ENCODE measurements at regions not wholly inside any gene's neighbourhood (a gene's known extent, or its start where the extent isn't known, plus 50 kb on each side); places are given as distances from the start of the nearest gene placed in this dataset.

DNA sequence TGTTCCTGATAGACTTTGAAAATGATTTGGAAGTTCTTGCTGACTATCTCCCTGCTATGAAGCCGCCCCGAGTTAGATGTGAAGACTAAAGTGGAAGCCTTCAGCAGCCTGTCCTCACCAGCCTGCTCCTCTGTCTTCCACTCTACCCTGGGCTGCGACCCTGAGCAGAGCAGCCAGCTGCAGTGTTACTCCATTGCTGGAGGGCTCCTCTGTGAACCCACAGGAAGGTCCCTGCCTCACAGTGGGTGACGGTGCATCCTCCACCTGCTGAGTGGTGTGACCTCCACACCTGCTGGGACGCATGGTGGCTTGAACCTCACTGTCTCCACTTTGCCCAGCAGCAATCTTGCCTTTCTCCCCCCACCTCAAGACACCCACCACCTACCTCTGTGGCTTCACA lies 116.4 kb downstream of the IRS2 start:
- no peaks in the 10 kb centered on the region for H3K27me3 ChIP-seq
- TF ChIP-seq CTCF (IDR thresholded peaks at IDR 0.05): no peak
- H3K4me3 ChIP-seq: no peak overlapping the region
- no peak for DNase-seq (ENCODE audit: low spot score)
- no peaks in the 10 kb centered on the region for H3K36me3 ChIP-seq
- no peaks in the 10 kb centered on the region for H3K4me1 ChIP-seq
- H3K27ac ChIP-seq: no peak overlapping the region
- no peaks in the 10 kb centered on the region for H3K9me3 ChIP-seq

DNA sequence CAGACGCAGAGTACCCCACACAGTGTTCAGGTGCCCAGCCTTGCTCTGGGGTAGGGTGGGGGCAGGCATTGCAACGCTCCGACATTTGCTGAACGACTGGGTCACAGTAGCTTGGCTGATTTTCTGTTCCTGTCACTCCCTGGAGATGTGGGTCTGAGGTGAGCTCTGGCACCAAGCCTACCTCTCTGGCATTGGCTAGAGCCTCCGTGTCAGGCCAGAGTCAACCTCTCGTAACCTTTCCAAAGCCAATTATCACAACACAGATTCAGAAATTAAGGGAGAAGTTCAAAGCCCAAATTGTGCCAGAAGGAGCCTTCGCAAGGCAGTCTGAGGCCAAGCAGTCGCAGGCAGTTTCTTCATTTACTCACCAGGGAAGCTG lies 117.2 kb downstream of the IRS2 start:
- Histone ChIP-seq H3K9me3 (no peaks in the 10 kb centered on the region), H3K36me3 (no peaks in the 10 kb centered on the region), H3K27ac (no peak overlapping the region), H3K4me3 (no peak overlapping the region), H3K27me3 (no peaks in the 10 kb centered on the region), H3K4me1 (no peaks in the 10 kb centered on the region)
- DNase-seq (ENCODE audit: low spot score): no peak
- no peak for TF ChIP-seq CTCF (IDR thresholded peaks at IDR 0.05)

DNA sequence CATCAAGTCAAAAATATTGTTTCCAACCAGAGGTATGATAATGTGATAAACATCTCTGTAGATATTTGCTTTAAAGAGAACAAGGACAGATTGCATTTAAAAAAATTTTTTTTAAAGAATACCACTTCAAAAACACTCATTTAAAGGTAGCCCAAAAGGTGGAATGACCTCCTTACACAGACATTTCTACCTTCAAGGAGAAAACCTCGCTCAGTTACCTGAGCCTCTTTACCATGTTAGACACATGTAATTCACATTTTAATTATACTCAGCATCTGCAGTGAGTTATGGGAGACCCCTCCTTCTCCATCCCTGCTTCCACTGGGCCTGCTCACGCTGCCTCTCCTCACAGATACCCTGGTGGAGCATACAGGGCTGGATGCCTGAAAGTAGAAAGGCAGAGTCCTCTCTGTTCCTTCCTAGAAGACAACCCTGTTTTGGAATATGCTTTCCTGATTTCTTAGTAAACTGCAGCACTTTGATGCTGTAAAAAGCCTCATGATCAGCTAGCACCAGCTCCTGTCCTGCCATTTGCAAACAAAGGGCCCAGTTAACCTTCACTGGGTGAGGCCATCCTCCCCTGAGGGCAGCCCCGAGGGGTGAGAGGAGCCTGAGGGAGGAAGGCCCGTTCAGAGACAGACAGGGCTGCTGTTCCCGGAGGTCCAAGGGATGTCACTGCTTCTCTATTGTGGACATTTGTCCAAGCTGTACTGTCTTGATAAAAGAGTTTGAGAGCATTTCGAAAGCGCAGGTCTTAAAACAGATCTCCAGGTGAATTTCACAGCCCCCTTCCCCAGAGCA lies 117.8 kb downstream of the IRS2 start:
- H3K27me3 ChIP-seq: no peaks in the 10 kb centered on the region
- H3K4me3 ChIP-seq: no peak overlapping the region
- H3K27ac ChIP-seq: no peak overlapping the region
- no peaks in the 10 kb centered on the region for H3K36me3 ChIP-seq
- no peak for DNase-seq (ENCODE audit: low spot score)
- no peaks in the 10 kb centered on the region for H3K9me3 ChIP-seq
- H3K4me1 ChIP-seq: no peaks in the 10 kb centered on the region
- TF ChIP-seq CTCF (IDR thresholded peaks at IDR 0.05): no peak

DNA sequence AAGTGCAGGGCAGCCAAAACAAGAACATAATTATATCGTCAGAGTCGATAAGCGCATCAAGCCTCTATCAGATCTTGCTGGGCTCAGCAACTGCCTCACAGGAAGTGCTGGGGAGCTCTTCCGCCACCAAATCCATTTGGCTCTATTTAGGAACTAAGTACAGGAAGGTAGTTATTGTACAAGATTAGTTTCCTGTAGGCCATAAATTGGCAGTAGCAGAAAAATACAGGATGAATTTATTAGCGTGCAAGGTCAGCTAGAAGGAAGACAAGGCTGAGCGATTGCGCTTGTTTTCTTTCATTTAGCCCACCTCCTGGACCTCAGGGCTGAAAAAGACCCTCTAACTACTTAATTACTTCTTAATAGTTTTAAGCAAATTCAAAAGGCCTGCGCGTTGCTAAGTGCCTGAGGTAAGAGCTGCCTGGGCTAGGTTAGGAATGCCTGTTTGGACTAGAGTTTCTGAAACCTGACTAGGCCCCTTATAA lies 118.5 kb downstream of the IRS2 start:
- Histone ChIP-seq H3K27me3 (no peaks in the 10 kb centered on the region), H3K4me3 (no peak overlapping the region), H3K27ac (no peak overlapping the region), H3K9me3 (no peaks in the 10 kb centered on the region), H3K4me1 (no peaks in the 10 kb centered on the region), H3K36me3 (no peaks in the 10 kb centered on the region)
- DNase-seq (ENCODE audit: low spot score): no peak
- TF ChIP-seq CTCF (IDR thresholded peaks at IDR 0.05): no peak

- no peak for DNase-seq (ENCODE audit: low spot score)
- H3K4me3 ChIP-seq: no peak overlapping the region
- no peak for TF ChIP-seq CTCF (IDR thresholded peaks at IDR 0.05)
- no peaks in the 10 kb centered on the region for H3K9me3 ChIP-seq
- H3K27ac ChIP-seq: no peak overlapping the region
- H3K4me1 ChIP-seq: no peaks in the 10 kb centered on the region
- no peaks in the 10 kb centered on the region for H3K27me3 ChIP-seq
- H3K36me3 ChIP-seq: no peaks in the 10 kb centered on the region
Measured at GRCh38 chr13:109667056-109667455, 119.3 kb downstream of the IRS2 start.

GRCh38 chr13:109666656-109667055 lies 119.7 kb downstream of the IRS2 start:
- Histone ChIP-seq H3K4me1 (no peaks in the 10 kb centered on the region), H3K4me3 (no peak overlapping the region), H3K27me3 (no peaks in the 10 kb centered on the region), H3K9me3 (no peaks in the 10 kb centered on the region), H3K27ac (no peak overlapping the region), H3K36me3 (no peaks in the 10 kb centered on the region)
- DNase-seq (ENCODE audit: low spot score): no peak
- TF ChIP-seq CTCF (IDR thresholded peaks at IDR 0.05): no peak
